SK-N-SH (cell line): ENCODE measurements at regions not wholly inside any gene's neighbourhood (a gene's known extent, or its start where the extent isn't known, plus 50 kb on each side); places are given as distances from the start of the nearest gene placed in this dataset.

Experiments
- CHD2 ChIP-seq: fragments of 150-350 bp; IDR thresholded peaks from 2 replicates; pipeline ENCODE4 v1.6.1; 2018; ENCODE audit warnings: low read length; ENCODE audit not compliant: partially characterized antibody
- EZH2phosphoT487 ChIP-seq: fragments of 200-600 bp; sonication (generic); IDR thresholded peaks from 2 replicates; pipeline ENCODE4 v1.6.1; 2017; ENCODE audit warnings: low read depth, mixed run types, mild to moderate bottlenecking, antibody characterized with exemption, moderate library complexity, borderline replicate concordance
- FOSL2 ChIP-seq: IDR thresholded peaks from 2 replicates; pipeline ENCODE4 v1.4.0; 2012; ENCODE audit warnings: low read depth, mild to moderate bottlenecking, moderate library complexity, borderline replicate concordance
- NFIC ChIP-seq: IDR thresholded peaks from 2 replicates; pipeline ENCODE4 v1.4.0; 2012; ENCODE audit warnings: borderline replicate concordance
- POLR2AphosphoS5 ChIP-seq: IDR thresholded peaks from 2 replicates; pipeline ENCODE4 v1.6.1; 2012; ENCODE audit warnings: low read depth, low read length
- RCOR1 ChIP-seq: fragments of 150-350 bp; IDR thresholded peaks from 2 replicates; pipeline ENCODE4 v1.6.1; 2017; ENCODE audit warnings: antibody characterized with exemption, low read length
- REST ChIP-seq: IDR thresholded peaks from 2 replicates; pipeline ENCODE4 v1.6.1; 2012; ENCODE audit warnings: mild to moderate bottlenecking, low read depth, low read length, moderate library complexity
- RFX5 ChIP-seq: IDR thresholded peaks from 2 replicates; pipeline ENCODE4 v1.6.1; 2012; ENCODE audit warnings: mild to moderate bottlenecking, improper control_type of control experiment, low read length
- USF1 ChIP-seq: IDR thresholded peaks from 2 replicates; pipeline ENCODE4 v1.4.0; 2012; ENCODE audit warnings: low read depth, borderline replicate concordance
- TF ChIP-seq, protein P1 (sequence below): fragments of 150-350 bp; IDR thresholded peaks from 2 replicates; pipeline ENCODE4 v1.6.1; 2016; ENCODE audit warnings: mild to moderate bottlenecking, low read depth, low read length
- TF ChIP-seq, protein P2 (sequence below): fragments of 200-600 bp; sonication (generic); IDR thresholded peaks from 2 replicates; pipeline ENCODE4 v1.6.1; 2017; ENCODE audit warnings: antibody characterized with exemption, mild to moderate bottlenecking, moderate library complexity

DNA sequence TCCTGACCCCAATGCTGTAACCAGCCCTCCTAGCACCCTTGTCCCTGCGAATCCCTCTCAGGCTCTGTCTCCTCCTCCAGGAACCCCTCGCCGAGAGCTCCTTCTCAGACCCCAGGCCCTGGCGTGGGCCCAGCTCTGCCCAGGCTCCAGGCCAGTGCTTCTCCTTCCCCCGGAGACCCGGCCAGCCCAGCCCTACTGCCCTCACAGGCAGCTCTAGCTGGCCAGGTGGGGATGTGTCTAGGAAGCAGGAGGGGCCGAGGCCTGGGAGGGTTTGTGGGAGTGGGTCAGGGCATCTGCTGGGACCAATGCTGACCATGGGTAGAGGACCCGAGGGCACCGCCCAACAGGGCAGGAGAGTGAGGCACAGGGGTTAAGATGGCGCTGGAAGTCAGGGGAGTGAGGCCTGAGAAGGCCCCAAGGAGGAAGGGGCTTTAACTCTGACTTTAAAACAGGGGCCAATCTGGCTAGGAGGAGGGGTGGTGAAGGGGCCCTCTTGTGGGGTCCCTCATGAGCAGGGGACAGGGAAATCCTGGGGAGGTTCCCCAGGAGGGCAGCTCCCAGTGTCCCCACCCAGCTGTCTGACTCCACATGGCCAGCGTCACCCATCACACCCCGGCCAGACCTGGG lies 64.7 kb upstream of the NKX1-1 start:
- no peak for TF ChIP-seq REST
- TF ChIP-seq CHD2 = no peak
- TF ChIP-seq, protein P1, sequence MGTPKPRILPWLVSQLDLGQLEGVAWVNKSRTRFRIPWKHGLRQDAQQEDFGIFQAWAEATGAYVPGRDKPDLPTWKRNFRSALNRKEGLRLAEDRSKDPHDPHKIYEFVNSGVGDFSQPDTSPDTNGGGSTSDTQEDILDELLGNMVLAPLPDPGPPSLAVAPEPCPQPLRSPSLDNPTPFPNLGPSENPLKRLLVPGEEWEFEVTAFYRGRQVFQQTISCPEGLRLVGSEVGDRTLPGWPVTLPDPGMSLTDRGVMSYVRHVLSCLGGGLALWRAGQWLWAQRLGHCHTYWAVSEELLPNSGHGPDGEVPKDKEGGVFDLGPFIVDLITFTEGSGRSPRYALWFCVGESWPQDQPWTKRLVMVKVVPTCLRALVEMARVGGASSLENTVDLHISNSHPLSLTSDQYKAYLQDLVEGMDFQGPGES = no peak
- no peak for TF ChIP-seq EZH2phosphoT487
- no peak for TF ChIP-seq RCOR1
- no peak for TF ChIP-seq NFIC
- TF ChIP-seq, protein P2, sequence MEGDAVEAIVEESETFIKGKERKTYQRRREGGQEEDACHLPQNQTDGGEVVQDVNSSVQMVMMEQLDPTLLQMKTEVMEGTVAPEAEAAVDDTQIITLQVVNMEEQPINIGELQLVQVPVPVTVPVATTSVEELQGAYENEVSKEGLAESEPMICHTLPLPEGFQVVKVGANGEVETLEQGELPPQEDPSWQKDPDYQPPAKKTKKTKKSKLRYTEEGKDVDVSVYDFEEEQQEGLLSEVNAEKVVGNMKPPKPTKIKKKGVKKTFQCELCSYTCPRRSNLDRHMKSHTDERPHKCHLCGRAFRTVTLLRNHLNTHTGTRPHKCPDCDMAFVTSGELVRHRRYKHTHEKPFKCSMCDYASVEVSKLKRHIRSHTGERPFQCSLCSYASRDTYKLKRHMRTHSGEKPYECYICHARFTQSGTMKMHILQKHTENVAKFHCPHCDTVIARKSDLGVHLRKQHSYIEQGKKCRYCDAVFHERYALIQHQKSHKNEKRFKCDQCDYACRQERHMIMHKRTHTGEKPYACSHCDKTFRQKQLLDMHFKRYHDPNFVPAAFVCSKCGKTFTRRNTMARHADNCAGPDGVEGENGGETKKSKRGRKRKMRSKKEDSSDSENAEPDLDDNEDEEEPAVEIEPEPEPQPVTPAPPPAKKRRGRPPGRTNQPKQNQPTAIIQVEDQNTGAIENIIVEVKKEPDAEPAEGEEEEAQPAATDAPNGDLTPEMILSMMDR = no peak
- TF ChIP-seq RFX5 = no peak
- no peak for TF ChIP-seq USF1
- no peak for TF ChIP-seq POLR2AphosphoS5
- no peak for TF ChIP-seq FOSL2
